Activated CD8-positive, alpha-beta T cell treated with anti-CD3 and anti-CD28 coated beads for 36 hours (primary cell): ENCODE measurements at regions not wholly inside any gene's neighbourhood (a gene's known extent, or its start where the extent isn't known, plus 50 kb on each side); places are given as distances from the start of the nearest gene placed in this dataset.
"Not testable (repeated sequence)": the region's sequence is repeated elsewhere in the genome, so short reads cannot be mapped to it uniquely, and the experiment has no call there.

ENCODE experiments used
- ATAC-seq: fragments of 200-7000 bp; cut with Tn5 transposase; one replicate; pipeline ENCODE4 v1.10.0; 2021; ENCODE audit warnings: mild to moderate bottlenecking, moderate library complexity
- CTCF ChIA-PET: fragments of 350-600 bp; sonication (Branson Sonifier 250); formaldehyde crosslinking; loops from one replicate; lab custom pipeline; 2021; ENCODE audit warnings: antibody characterized with exemption; lab: Charles Lee
- POLR2A ChIA-PET: fragments of 350-600 bp; sonication (Branson Sonifier 250); formaldehyde crosslinking; loops from one replicate; lab custom pipeline; 2021; ENCODE audit warnings: antibody characterized with exemption; lab: Charles Lee
- DNase-seq: peaks from one replicate; pipeline ENCODE4 v3.0.0-alpha.2; 2020
- H3K27ac Mint-ChIP-seq: one replicate; pipeline ENCODE4 v1.8.0; 2021; ENCODE audit warnings: mild to moderate bottlenecking, mixed read lengths
- H3K27me3 Mint-ChIP-seq: one replicate; pipeline ENCODE4 v1.8.0; 2021; ENCODE audit warnings: mixed read lengths
- H3K36me3 Mint-ChIP-seq: one replicate; pipeline ENCODE4 v1.8.0; 2021; ENCODE audit warnings: low read depth, mixed read lengths
- H3K4me1 Mint-ChIP-seq: one replicate; pipeline ENCODE4 v1.8.0; 2021; ENCODE audit warnings: low read depth, mixed read lengths
- H3K4me3 Mint-ChIP-seq: one replicate; pipeline ENCODE4 v1.8.0; 2021; ENCODE audit warnings: mild to moderate bottlenecking, moderate library complexity, mixed read lengths
- H3K9me3 Mint-ChIP-seq: one replicate; pipeline ENCODE4 v1.8.0; 2021; ENCODE audit warnings: mixed read lengths
- CTCF ChIP-seq: fragments of 200-600 bp; IDR thresholded peaks from one replicate; pipeline ENCODE4 v1.8.0; 2022; ENCODE audit warnings: antibody characterized with exemption, mild to moderate bottlenecking
- intact Hi-C: fragments of 100-400 bp; cut with micrococcal nuclease; formaldehyde crosslinking; loops from one replicate; pipeline ENCODE4 v1.10.0; 2022

- POLR2A ChIA-PET = no interaction called here
- intact Hi-C loops = no loop called here
- CTCF ChIA-PET = no interaction called here
- no peak for TF ChIP-seq CTCF
- no peak for ATAC-seq
- H3K27ac Mint-ChIP-seq = no peak overlapping the region
- H3K4me3 Mint-ChIP-seq = no peak overlapping the region
- no peaks in the 10 kb centered on the region for H3K36me3 Mint-ChIP-seq
- DNase-seq = no peak
- H3K27me3 Mint-ChIP-seq = no peaks in the 10 kb centered on the region
- H3K4me1 Mint-ChIP-seq = no peaks in the 10 kb centered on the region
- H3K9me3 Mint-ChIP-seq = peaks cover 2% of the 10 kb centered on the region
Measured at GRCh38 chr20:22842793-22843192, 192.3 kb upstream of the SSTR4 start.

- TF ChIP-seq CTCF = no peak
- H3K36me3 Mint-ChIP-seq = no peaks in the 10 kb centered on the region
- intact Hi-C loops = no loop called here
- no peak overlapping the region for H3K4me3 Mint-ChIP-seq
- no peak for ATAC-seq
- no peaks in the 10 kb centered on the region for H3K4me1 Mint-ChIP-seq
- CTCF ChIA-PET = no interaction called here
- no peak for DNase-seq
- no peak overlapping the region for H3K27ac Mint-ChIP-seq
- H3K9me3 Mint-ChIP-seq = peaks cover 2% of the 10 kb centered on the region
- no peaks in the 10 kb centered on the region for H3K27me3 Mint-ChIP-seq
- POLR2A ChIA-PET = no interaction called here
Measured at GRCh38 chr20:22844959-22845358, 190.2 kb upstream of the SSTR4 start.

GRCh38 chr20:22846863-22847262 lies 188.2 kb upstream of the SSTR4 start:
- Mint-ChIP-seq H3K27ac (no peak overlapping the region), H3K9me3 (peaks cover 2% of the 10 kb centered on the region), H3K27me3 (no peaks in the 10 kb centered on the region), H3K4me3 (no peak overlapping the region), H3K36me3 (no peaks in the 10 kb centered on the region), H3K4me1 (no peaks in the 10 kb centered on the region)
- CTCF ChIA-PET = no interaction called here
- POLR2A ChIA-PET = no interaction called here
- intact Hi-C loops = no loop called here
- DNase-seq (no peak), ATAC-seq (no peak)
- no peak for TF ChIP-seq CTCF

GRCh38 chr20:22848364-22848763 lies 186.7 kb upstream of the SSTR4 start:
- no peak for DNase-seq
- H3K4me1 Mint-ChIP-seq = no peaks in the 10 kb centered on the region
- no peaks in the 10 kb centered on the region for H3K27me3 Mint-ChIP-seq
- POLR2A ChIA-PET = no interaction called here
- no peak overlapping the region for H3K27ac Mint-ChIP-seq
- CTCF ChIA-PET = no interaction called here
- no peaks in the 10 kb centered on the region for H3K36me3 Mint-ChIP-seq
- no peak overlapping the region for H3K4me3 Mint-ChIP-seq
- intact Hi-C loops = no loop called here
- TF ChIP-seq CTCF = no peak
- peaks cover 3% of the 10 kb centered on the region for H3K9me3 Mint-ChIP-seq
- no peak for ATAC-seq

GRCh38 chr20:22851679-22852346 lies 183.3 kb upstream of the SSTR4 start:
- H3K27me3 Mint-ChIP-seq, H3K27ac Mint-ChIP-seq, POLR2A ChIA-PET, H3K4me1 Mint-ChIP-seq, intact Hi-C loops, H3K4me3 Mint-ChIP-seq, H3K36me3 Mint-ChIP-seq, H3K9me3 Mint-ChIP-seq, ATAC-seq: not testable (repeated sequence)
- peak; percentile 13 for DNase-seq
- peak; percentile 33 for TF ChIP-seq CTCF
- CTCF ChIA-PET = interaction anchor here (0.6 to 1.5 kb wide), 6 partner anchors 14 to 384 kb away, joined by 3 to 4 read pairs (median 4); no protein-coding TSS in a partner anchor
